ENCODE measurements at regions not wholly inside any gene's neighbourhood (a gene's known extent, or its start where the extent isn't known, plus 50 kb on each side); places are given as distances from the start of the nearest gene placed in this dataset.
"Not testable (repeated sequence)": the region's sequence is repeated elsewhere in the genome, so short reads cannot be mapped to it uniquely, and the experiment has no call there.

GRCh38 chr5:142520885-142521284, 165.0 kb downstream of the FGF1 start:
- intact Hi-C loops (cut with micrococcal nuclease), result no loop called here

GRCh38 chr5:142519913-142520312, 166.0 kb downstream of the FGF1 start:
- H3K36me3 ChIP-seq (replicated peaks in 1 of 2; ENCODE audit: control extremely low read depth in 1 of 2, control insufficient read depth in 1 of 2, extremely low read depth in 1 of 2, insufficient read depth in 2 of 2, low read length in 1 of 2); H3K79me2 ChIP-seq (ENCODE audit: control insufficient read depth, insufficient read depth, low read length); H3K9me3 ChIP-seq (ENCODE audit: control extremely low read depth in 1 of 3, control insufficient read depth in 2 of 3, insufficient read depth in 1 of 3, low read length in 2 of 3); H3K9me3 Mint-ChIP-seq (ENCODE audit: insufficient read depth); H3K4me3 Mint-ChIP-seq; H3K4me2 ChIP-seq (replicated peaks; ENCODE audit: low read depth, low read length, poor library complexity, severe bottlenecking); CTCF ChIA-PET; intact Hi-C loops (cut with micrococcal nuclease); POLR2A ChIA-PET; H2AFZ ChIP-seq (ENCODE audit: insufficient read depth, low read depth, low read length, poor library complexity, severe bottlenecking); H3K9ac ChIP-seq (ENCODE audit: low read length); H3K27ac Mint-ChIP-seq; DNase-seq; ATAC-seq (ENCODE audit: low read depth); H4K20me1 ChIP-seq (ENCODE audit: control insufficient read depth, insufficient read depth, low read length, poor library complexity, severe bottlenecking); H3K4me1 ChIP-seq (ENCODE audit: control insufficient read depth in 2 of 2, insufficient read depth in 2 of 2, low read length in 2 of 2); H3K4me1 Mint-ChIP-seq; H3K27ac ChIP-seq (ENCODE audit: low read length in 2 of 2); H3K4me3 ChIP-seq (ENCODE audit: control extremely low read depth in 1 of 5, extremely low read depth in 1 of 5, insufficient read depth in 1 of 5, low read depth in 2 of 5, low read length in 4 of 5); H3K27me3 ChIP-seq (replicated peaks in 1 of 4; ENCODE audit: control extremely low read depth in 1 of 4, control insufficient read depth in 3 of 4, insufficient read depth in 4 of 4, low read length in 3 of 4): not testable (repeated sequence)
- peaks cover 15% of the 10 kb centered on the region for H3K27me3 Mint-ChIP-seq
- WGBS (ENCODE audit: insufficient coverage), result no CpG with 5 or more reads among the region's 1 CpG

More at GRCh38 chr5:142520885-142521284, 165.0 kb downstream of the FGF1 start:
- no peaks in the 10 kb centered on the region for H3K9me3 Mint-ChIP-seq (ENCODE audit: insufficient read depth)
- H3K4me3 Mint-ChIP-seq, result no peak overlapping the region
- Histone ChIP-seq H3K27me3 (replicated peaks in 1 of 4; ENCODE audit: control extremely low read depth in 1 of 4, control insufficient read depth in 3 of 4, insufficient read depth in 4 of 4, low read length in 3 of 4) (no peaks in the 10 kb centered on the region), H3K4me2 (replicated peaks; ENCODE audit: low read depth, low read length, poor library complexity, severe bottlenecking) (no peak overlapping the region), H2AFZ (ENCODE audit: insufficient read depth, low read depth, low read length, poor library complexity, severe bottlenecking) (no peak overlapping the region), H4K20me1 (ENCODE audit: control insufficient read depth, insufficient read depth, low read length, poor library complexity, severe bottlenecking) (no peaks in the 10 kb centered on the region), H3K9ac (ENCODE audit: low read length) (no peak overlapping the region), H3K9me3 (ENCODE audit: control extremely low read depth in 1 of 3, control insufficient read depth in 2 of 3, insufficient read depth in 1 of 3, low read length in 2 of 3) (peaks cover 0 to 9% (median 5%) of the 10 kb centered on the region in 3 donors), H3K4me1 (ENCODE audit: control insufficient read depth in 2 of 2, insufficient read depth in 2 of 2, low read length in 2 of 2) (no peaks in the 10 kb centered on the region), H3K27ac (ENCODE audit: low read length in 2 of 2) (no peak overlapping the region), H3K79me2 (ENCODE audit: control insufficient read depth, insufficient read depth, low read length) (no peaks in the 10 kb centered on the region), H3K36me3 (replicated peaks in 1 of 2; ENCODE audit: control extremely low read depth in 1 of 2, control insufficient read depth in 1 of 2, extremely low read depth in 1 of 2, insufficient read depth in 2 of 2, low read length in 1 of 2) (no peaks in the 10 kb centered on the region), H3K4me3 (ENCODE audit: control extremely low read depth in 1 of 5, extremely low read depth in 1 of 5, insufficient read depth in 1 of 5, low read depth in 2 of 5, low read length in 4 of 5) (no peak overlapping the region)
- DNase-seq (no peak), ATAC-seq (ENCODE audit: low read depth) (no peak)
- ChIA-PET CTCF (no interaction called here), POLR2A (no interaction called here)
- H3K27ac Mint-ChIP-seq, result no peak overlapping the region
- no peak for TF ChIP-seq EZH2 (IDR thresholded peaks at IDR 0.05; ENCODE audit: borderline replicate concordance, insufficient read depth, low read depth, low read length, poor library complexity, severe bottlenecking)
- TF ChIP-seq, protein P1, sequence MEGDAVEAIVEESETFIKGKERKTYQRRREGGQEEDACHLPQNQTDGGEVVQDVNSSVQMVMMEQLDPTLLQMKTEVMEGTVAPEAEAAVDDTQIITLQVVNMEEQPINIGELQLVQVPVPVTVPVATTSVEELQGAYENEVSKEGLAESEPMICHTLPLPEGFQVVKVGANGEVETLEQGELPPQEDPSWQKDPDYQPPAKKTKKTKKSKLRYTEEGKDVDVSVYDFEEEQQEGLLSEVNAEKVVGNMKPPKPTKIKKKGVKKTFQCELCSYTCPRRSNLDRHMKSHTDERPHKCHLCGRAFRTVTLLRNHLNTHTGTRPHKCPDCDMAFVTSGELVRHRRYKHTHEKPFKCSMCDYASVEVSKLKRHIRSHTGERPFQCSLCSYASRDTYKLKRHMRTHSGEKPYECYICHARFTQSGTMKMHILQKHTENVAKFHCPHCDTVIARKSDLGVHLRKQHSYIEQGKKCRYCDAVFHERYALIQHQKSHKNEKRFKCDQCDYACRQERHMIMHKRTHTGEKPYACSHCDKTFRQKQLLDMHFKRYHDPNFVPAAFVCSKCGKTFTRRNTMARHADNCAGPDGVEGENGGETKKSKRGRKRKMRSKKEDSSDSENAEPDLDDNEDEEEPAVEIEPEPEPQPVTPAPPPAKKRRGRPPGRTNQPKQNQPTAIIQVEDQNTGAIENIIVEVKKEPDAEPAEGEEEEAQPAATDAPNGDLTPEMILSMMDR (IDR thresholded peaks at IDR 0.05), result no peak
- peaks cover 15% of the 10 kb centered on the region for H3K27me3 Mint-ChIP-seq
- WGBS (ENCODE audit: insufficient coverage), result no CpG with 5 or more reads among the region's 2 CpGs
- no peaks in the 10 kb centered on the region for H3K4me1 Mint-ChIP-seq
